Osteocyte (in vitro differentiated cells): ENCODE measurements at regions not wholly inside any gene's neighbourhood (a gene's known extent, or its start where the extent isn't known, plus 50 kb on each side); places are given as distances from the start of the nearest gene placed in this dataset.

Experiments used
- DNase-seq: peaks from one replicate; pipeline ENCODE4 v3.0.0; 2021; ENCODE audit warnings: mixed read lengths; ENCODE audit not compliant: unreplicated experiment; ENCODE audit errors: extremely low spot score
- H3K27ac Mint-ChIP-seq: one replicate; pipeline ENCODE4 v1.8.0; 2021; ENCODE audit warnings: mild to moderate bottlenecking, mixed read lengths; ENCODE audit not compliant: unreplicated experiment
- H3K27me3 Mint-ChIP-seq: one replicate; pipeline ENCODE4 v1.8.0; 2021; ENCODE audit warnings: mixed read lengths; ENCODE audit not compliant: unreplicated experiment
- H3K36me3 Mint-ChIP-seq: one replicate; pipeline ENCODE4 v1.8.0; 2021; ENCODE audit warnings: mixed read lengths; ENCODE audit not compliant: unreplicated experiment
- H3K4me1 Mint-ChIP-seq: one replicate; pipeline ENCODE4 v1.8.0; 2021; ENCODE audit warnings: mixed read lengths; ENCODE audit not compliant: unreplicated experiment
- H3K4me3 Mint-ChIP-seq: one replicate; pipeline ENCODE4 v1.8.0; 2021; ENCODE audit warnings: mild to moderate bottlenecking, moderate library complexity, mixed read lengths; ENCODE audit not compliant: unreplicated experiment
- H3K9me3 Mint-ChIP-seq: one replicate; pipeline ENCODE4 v1.8.0; 2021; ENCODE audit warnings: mixed read lengths; ENCODE audit not compliant: unreplicated experiment
- TF ChIP-seq, protein P1 (sequence below): fragments of 200-600 bp; sonication (generic); IDR thresholded peaks from 2 replicates; pipeline ENCODE4 v1.5.0; 2021; ENCODE audit warnings: antibody characterized with exemption, mild to moderate bottlenecking, moderate library complexity

- Mint-ChIP-seq H3K27ac (no peak overlapping the region), H3K4me1 (no peaks in the 10 kb centered on the region), H3K27me3 (peaks cover 3% of the 10 kb centered on the region), H3K9me3 (no peaks in the 10 kb centered on the region), H3K4me3 (no peak overlapping the region), H3K36me3 (no peaks in the 10 kb centered on the region)
- TF ChIP-seq, protein P1, sequence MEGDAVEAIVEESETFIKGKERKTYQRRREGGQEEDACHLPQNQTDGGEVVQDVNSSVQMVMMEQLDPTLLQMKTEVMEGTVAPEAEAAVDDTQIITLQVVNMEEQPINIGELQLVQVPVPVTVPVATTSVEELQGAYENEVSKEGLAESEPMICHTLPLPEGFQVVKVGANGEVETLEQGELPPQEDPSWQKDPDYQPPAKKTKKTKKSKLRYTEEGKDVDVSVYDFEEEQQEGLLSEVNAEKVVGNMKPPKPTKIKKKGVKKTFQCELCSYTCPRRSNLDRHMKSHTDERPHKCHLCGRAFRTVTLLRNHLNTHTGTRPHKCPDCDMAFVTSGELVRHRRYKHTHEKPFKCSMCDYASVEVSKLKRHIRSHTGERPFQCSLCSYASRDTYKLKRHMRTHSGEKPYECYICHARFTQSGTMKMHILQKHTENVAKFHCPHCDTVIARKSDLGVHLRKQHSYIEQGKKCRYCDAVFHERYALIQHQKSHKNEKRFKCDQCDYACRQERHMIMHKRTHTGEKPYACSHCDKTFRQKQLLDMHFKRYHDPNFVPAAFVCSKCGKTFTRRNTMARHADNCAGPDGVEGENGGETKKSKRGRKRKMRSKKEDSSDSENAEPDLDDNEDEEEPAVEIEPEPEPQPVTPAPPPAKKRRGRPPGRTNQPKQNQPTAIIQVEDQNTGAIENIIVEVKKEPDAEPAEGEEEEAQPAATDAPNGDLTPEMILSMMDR, result no peak
- DNase-seq, result no peak
Observed at GRCh38 chr7:88363869-88364268, 57.2 kb upstream of the STEAP4 start.

- Mint-ChIP-seq H3K4me3 (no peak overlapping the region), H3K27ac (no peak overlapping the region), H3K9me3 (no peaks in the 10 kb centered on the region), H3K4me1 (no peaks in the 10 kb centered on the region), H3K36me3 (no peaks in the 10 kb centered on the region), H3K27me3 (peaks cover 3% of the 10 kb centered on the region)
- TF ChIP-seq, protein P1, result no peak
- DNase-seq, result no peak
Observed at GRCh38 chr7:88363249-88363648, 56.6 kb upstream of the STEAP4 start.

- DNase-seq, result no peak
- Mint-ChIP-seq H3K4me1 (no peaks in the 10 kb centered on the region), H3K36me3 (no peaks in the 10 kb centered on the region), H3K27me3 (peaks cover 3% of the 10 kb centered on the region), H3K9me3 (no peaks in the 10 kb centered on the region), H3K4me3 (no peak overlapping the region), H3K27ac (no peak overlapping the region)
- TF ChIP-seq, protein P1, result no peak
Observed at GRCh38 chr7:88361357-88361756, 54.7 kb upstream of the STEAP4 start.

GRCh38 chr7:88358881-88359280 is 52.2 kb upstream of the STEAP4 start:
- Mint-ChIP-seq H3K36me3 (no peaks in the 10 kb centered on the region), H3K9me3 (no peaks in the 10 kb centered on the region), H3K27me3 (peaks cover 2% of the 10 kb centered on the region), H3K4me3 (no peak overlapping the region), H3K27ac (no peak overlapping the region), H3K4me1 (no peaks in the 10 kb centered on the region)
- no peak for DNase-seq
- TF ChIP-seq, protein P1, result no peak

GRCh38 chr7:88358526-88358838 is 51.8 kb upstream of the STEAP4 start:
- no peak for DNase-seq
- no peak overlapping the region for H3K4me3 Mint-ChIP-seq
- TF ChIP-seq, protein P1, result no peak
- no peaks in the 10 kb centered on the region for H3K36me3 Mint-ChIP-seq
- no peak overlapping the region for H3K27ac Mint-ChIP-seq
- no peaks in the 10 kb centered on the region for H3K4me1 Mint-ChIP-seq
- peaks cover 4% of the 10 kb centered on the region for H3K27me3 Mint-ChIP-seq
- H3K9me3 Mint-ChIP-seq, result no peaks in the 10 kb centered on the region
